Globus pallidus (tissue), 1 donor: ENCODE measurements at regions not wholly inside any gene's neighbourhood (a gene's known extent, or its start where the extent isn't known, plus 50 kb on each side); places are given as distances from the start of the nearest gene placed in this dataset.
"Not testable (repeated sequence)": the region's sequence is repeated elsewhere in the genome, so short reads cannot be mapped to it uniquely, and the experiment has no call there.

ENCODE experiments used
- DNase-seq: peaks from one replicate; pipeline ENCODE4 v3.0.0-alpha.2; 2015; ENCODE audit warnings: low spot score

GRCh38 chr2:201946746-201947145 lies 86.9 kb upstream of the FZD7 start:
- DNase-seq = not testable (repeated sequence)

GRCh38 chr2:201947287-201947686 lies 86.4 kb upstream of the FZD7 start:
- no peak for DNase-seq

- DNase-seq = no peak
These were observed 84.3 kb upstream of the FZD7 start for GRCh38 chr2:201949181-201949926.

- no peak for DNase-seq
These were observed 83.8 kb upstream of the FZD7 start for GRCh38 chr2:201949927-201950246.

- no peak for DNase-seq
These were observed 83.0 kb upstream of the FZD7 start for GRCh38 chr2:201950606-201951005.

GRCh38 chr2:201952187-201952586 lies 81.5 kb upstream of the FZD7 start:
- no peak for DNase-seq

GRCh38 chr2:201953396-201953795 lies 80.3 kb upstream of the FZD7 start:
- DNase-seq = no peak

- DNase-seq = no peak
These were observed 79.8 kb upstream of the FZD7 start for GRCh38 chr2:201953880-201954279.

GRCh38 chr2:201955231-201955630 lies 78.4 kb upstream of the FZD7 start:
- no peak for DNase-seq

- DNase-seq = peak; percentile 20
These were observed 77.9 kb upstream of the FZD7 start for GRCh38 chr2:201955702-201956141.

- no peak for DNase-seq
These were observed 77.3 kb upstream of the FZD7 start for GRCh38 chr2:201956361-201956760.

- no peak for DNase-seq
These were observed 76.6 kb upstream of the FZD7 start for GRCh38 chr2:201957091-201957490.

- DNase-seq = no peak
These were observed 74.5 kb upstream of the FZD7 start for GRCh38 chr2:201959198-201959597.

GRCh38 chr2:201959626-201960025 lies 74.0 kb upstream of the FZD7 start:
- DNase-seq = no peak

- no peak for DNase-seq
These were observed 73.3 kb upstream of the FZD7 start for GRCh38 chr2:201960305-201960704.

GRCh38 chr2:201961401-201961800 lies 72.3 kb upstream of the FZD7 start:
- DNase-seq = no peak

GRCh38 chr2:201962774-201963562 lies 70.7 kb upstream of the FZD7 start:
- DNase-seq = no peak

GRCh38 chr2:201964011-201964410 lies 69.6 kb upstream of the FZD7 start:
- no peak for DNase-seq

GRCh38 chr2:201964631-201965206 lies 68.9 kb upstream of the FZD7 start:
- no peak for DNase-seq

GRCh38 chr2:201965550-201965949 lies 68.1 kb upstream of the FZD7 start:
- DNase-seq = no peak

- no peak for DNase-seq
These were observed 66.8 kb upstream of the FZD7 start for GRCh38 chr2:201966691-201967438.

- no peak for DNase-seq
These were observed 65.6 kb upstream of the FZD7 start for GRCh38 chr2:201968050-201968449.
